ENCODE measurements at regions not wholly inside any gene's neighbourhood (a gene's known extent, or its start where the extent isn't known, plus 50 kb on each side); places are given as distances from the start of the nearest gene placed in this dataset.

DNA sequence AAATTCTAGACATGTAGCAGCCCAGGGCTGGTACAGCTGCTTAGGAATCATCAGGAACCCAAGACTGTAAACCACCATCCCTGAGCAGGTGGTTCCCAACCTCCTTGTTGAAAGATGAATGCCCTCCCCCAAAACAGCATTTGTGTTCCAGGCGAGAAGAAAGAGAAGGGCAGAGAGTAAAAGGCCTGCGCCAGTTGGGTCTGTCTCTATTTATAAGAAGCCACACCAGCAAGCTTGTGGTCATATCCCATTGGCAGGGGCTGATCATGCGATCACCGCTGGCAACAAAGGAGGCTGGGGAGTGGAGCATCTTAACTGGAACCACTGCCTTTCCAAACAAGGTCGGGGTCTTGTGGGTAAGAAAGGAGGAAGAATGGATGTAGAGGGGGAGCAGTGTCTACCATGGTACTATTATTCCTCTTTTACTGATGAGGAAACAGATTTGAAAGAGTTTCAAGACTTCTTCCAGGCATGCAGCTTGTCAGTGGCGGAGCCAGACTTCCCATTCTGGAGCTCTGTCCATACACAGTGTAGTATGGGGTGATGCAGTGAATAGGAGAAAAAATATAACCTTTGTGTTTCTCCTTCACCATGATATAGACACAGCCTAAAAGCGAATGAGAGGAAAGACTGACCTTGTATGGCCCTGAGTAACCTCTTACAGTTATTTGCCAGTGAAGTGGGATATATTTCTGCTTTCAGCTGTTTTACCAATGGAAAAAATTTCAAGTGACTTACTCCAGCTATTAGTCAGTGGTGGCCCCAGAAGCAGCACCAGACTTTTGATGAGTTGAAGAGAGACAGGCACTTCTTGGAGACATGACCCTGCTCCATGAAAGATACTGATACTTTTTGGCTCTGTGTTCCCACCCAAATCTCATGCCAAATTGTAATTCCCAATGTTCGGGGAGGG lies 222.6 kb downstream of the ABHD5 start:
- H3K9me2 ChIP-seq (ENCODE audit: low read depth, low read length): no peaks in the 10 kb centered on the region
- no peak overlapping the region for H3K27ac ChIP-seq (ENCODE audit: low read depth, low read length, poor library complexity, severe bottlenecking)
- TF ChIP-seq, protein P1, sequence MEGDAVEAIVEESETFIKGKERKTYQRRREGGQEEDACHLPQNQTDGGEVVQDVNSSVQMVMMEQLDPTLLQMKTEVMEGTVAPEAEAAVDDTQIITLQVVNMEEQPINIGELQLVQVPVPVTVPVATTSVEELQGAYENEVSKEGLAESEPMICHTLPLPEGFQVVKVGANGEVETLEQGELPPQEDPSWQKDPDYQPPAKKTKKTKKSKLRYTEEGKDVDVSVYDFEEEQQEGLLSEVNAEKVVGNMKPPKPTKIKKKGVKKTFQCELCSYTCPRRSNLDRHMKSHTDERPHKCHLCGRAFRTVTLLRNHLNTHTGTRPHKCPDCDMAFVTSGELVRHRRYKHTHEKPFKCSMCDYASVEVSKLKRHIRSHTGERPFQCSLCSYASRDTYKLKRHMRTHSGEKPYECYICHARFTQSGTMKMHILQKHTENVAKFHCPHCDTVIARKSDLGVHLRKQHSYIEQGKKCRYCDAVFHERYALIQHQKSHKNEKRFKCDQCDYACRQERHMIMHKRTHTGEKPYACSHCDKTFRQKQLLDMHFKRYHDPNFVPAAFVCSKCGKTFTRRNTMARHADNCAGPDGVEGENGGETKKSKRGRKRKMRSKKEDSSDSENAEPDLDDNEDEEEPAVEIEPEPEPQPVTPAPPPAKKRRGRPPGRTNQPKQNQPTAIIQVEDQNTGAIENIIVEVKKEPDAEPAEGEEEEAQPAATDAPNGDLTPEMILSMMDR (IDR thresholded peaks at IDR 0.05; ENCODE audit: low read length): no peak
- TF ChIP-seq EZH2 (IDR thresholded peaks at IDR 0.05; ENCODE audit: borderline replicate concordance, low read length): no peak
- H3K9me3 ChIP-seq (ENCODE audit: low read length): no peaks in the 10 kb centered on the region
- H3K27me3 ChIP-seq (ENCODE audit: insufficient read depth, low read length): no peaks in the 10 kb centered on the region
- H4K20me1 ChIP-seq (ENCODE audit: insufficient read depth, low read length): no peaks in the 10 kb centered on the region
- H3K36me3 ChIP-seq (ENCODE audit: insufficient read depth, low read length): no peaks in the 10 kb centered on the region
- H3K79me2 ChIP-seq (ENCODE audit: insufficient read depth, low read length): no peaks in the 10 kb centered on the region
- no peak overlapping the region for H3K9ac ChIP-seq (ENCODE audit: low read length)
- no peaks in the 10 kb centered on the region for H3F3A ChIP-seq (ENCODE audit: insufficient read depth, low read length)
- no peak overlapping the region for H3K4me2 ChIP-seq (ENCODE audit: low read length)
- H2AFZ ChIP-seq (ENCODE audit: low read length): no peak overlapping the region
- H3K4me3 ChIP-seq (ENCODE audit: low read depth, low read length, poor library complexity, severe bottlenecking): no peak overlapping the region
- H3K4me1 ChIP-seq (ENCODE audit: insufficient read depth, low read length, severe bottlenecking): no peaks in the 10 kb centered on the region

DNA sequence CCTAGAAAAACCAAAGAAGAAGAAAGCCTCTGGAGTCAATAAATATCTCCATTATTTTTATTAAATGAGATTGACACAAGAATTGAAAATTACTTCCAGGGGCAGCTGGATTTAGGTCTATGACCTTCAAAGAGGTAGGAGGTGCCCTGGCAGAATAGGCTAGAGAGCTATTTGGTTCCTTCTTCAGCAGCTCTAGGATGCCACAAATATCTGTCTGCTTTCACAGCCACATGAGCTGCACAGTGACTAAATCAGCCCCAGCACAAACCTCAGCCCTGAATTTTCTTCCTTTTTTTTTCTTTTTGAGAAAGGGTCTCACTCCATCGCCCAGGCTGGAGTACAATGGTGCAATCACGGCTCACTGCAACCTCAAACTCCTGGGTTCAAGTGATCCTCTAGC lies 223.5 kb downstream of the ABHD5 start:
- Histone ChIP-seq H2AFZ (ENCODE audit: low read length) (no peak overlapping the region), H3K27me3 (ENCODE audit: insufficient read depth, low read length) (no peaks in the 10 kb centered on the region)

DNA sequence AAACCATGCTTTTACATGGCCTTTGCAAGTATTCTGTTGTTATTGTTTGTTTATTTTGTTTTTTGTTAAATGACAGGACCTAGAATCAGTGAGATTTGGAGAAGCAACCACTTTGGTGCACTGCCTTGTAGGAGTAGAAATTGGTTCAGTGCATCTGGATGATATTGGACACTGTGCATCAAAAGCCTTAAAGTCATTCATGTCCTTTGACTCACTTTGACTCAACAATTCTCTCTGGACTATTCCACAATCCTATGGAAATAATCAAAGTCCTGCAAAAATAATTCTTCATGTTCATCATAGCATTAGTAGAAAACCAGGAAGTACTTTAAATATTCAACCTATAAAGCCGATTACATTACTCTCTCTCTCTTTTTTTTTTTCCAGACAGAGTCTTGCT lies 224.8 kb downstream of the ABHD5 start:
- Histone ChIP-seq H3K9me2 (ENCODE audit: low read depth, low read length) (no peaks in the 10 kb centered on the region), H3K9ac (ENCODE audit: low read length) (no peak overlapping the region), H3K4me1 (ENCODE audit: insufficient read depth, low read length, severe bottlenecking) (no peaks in the 10 kb centered on the region), H3K79me2 (ENCODE audit: insufficient read depth, low read length) (no peaks in the 10 kb centered on the region), H2AFZ (ENCODE audit: low read length) (no peak overlapping the region), H3K4me3 (ENCODE audit: low read depth, low read length, poor library complexity, severe bottlenecking) (no peak overlapping the region), H3K27ac (ENCODE audit: low read depth, low read length, poor library complexity, severe bottlenecking) (no peak overlapping the region), H3F3A (ENCODE audit: insufficient read depth, low read length) (no peaks in the 10 kb centered on the region), H3K27me3 (ENCODE audit: insufficient read depth, low read length) (no peaks in the 10 kb centered on the region), H3K9me3 (ENCODE audit: low read length) (no peaks in the 10 kb centered on the region), H4K20me1 (ENCODE audit: insufficient read depth, low read length) (no peaks in the 10 kb centered on the region), H3K36me3 (ENCODE audit: insufficient read depth, low read length) (no peaks in the 10 kb centered on the region), H3K4me2 (ENCODE audit: low read length) (no peak overlapping the region)
- no peak for TF ChIP-seq EZH2 (IDR thresholded peaks at IDR 0.05; ENCODE audit: borderline replicate concordance, low read length)
- TF ChIP-seq, protein P1 (IDR thresholded peaks at IDR 0.05; ENCODE audit: low read length): no peak

More for the DNA sequence above, 223.5 kb downstream of the ABHD5 start:
- no peaks in the 10 kb centered on the region for H4K20me1 ChIP-seq (ENCODE audit: insufficient read depth, low read length)
- no peaks in the 10 kb centered on the region for H3K9me3 ChIP-seq (ENCODE audit: low read length)
- no peak overlapping the region for H3K4me2 ChIP-seq (ENCODE audit: low read length)
- no peaks in the 10 kb centered on the region for H3F3A ChIP-seq (ENCODE audit: insufficient read depth, low read length)
- H3K4me3 ChIP-seq (ENCODE audit: low read depth, low read length, poor library complexity, severe bottlenecking): no peak overlapping the region
- no peaks in the 10 kb centered on the region for H3K79me2 ChIP-seq (ENCODE audit: insufficient read depth, low read length)
- TF ChIP-seq EZH2 (IDR thresholded peaks at IDR 0.05; ENCODE audit: borderline replicate concordance, low read length): no peak
- TF ChIP-seq, protein P1 (IDR thresholded peaks at IDR 0.05; ENCODE audit: low read length): no peak
- H3K9me2 ChIP-seq (ENCODE audit: low read depth, low read length): no peaks in the 10 kb centered on the region
- H3K4me1 ChIP-seq (ENCODE audit: insufficient read depth, low read length, severe bottlenecking): no peaks in the 10 kb centered on the region
- no peak overlapping the region for H3K9ac ChIP-seq (ENCODE audit: low read length)
- no peak overlapping the region for H3K27ac ChIP-seq (ENCODE audit: low read depth, low read length, poor library complexity, severe bottlenecking)
- H3K36me3 ChIP-seq (ENCODE audit: insufficient read depth, low read length): no peaks in the 10 kb centered on the region
